ENCODE measurements at regions not wholly inside any gene's neighbourhood (a gene's known extent, or its start where the extent isn't known, plus 50 kb on each side); places are given as distances from the start of the nearest gene placed in this dataset.

- H2BK15ac ChIP-seq (ENCODE audit: low read length), result no peak overlapping the region
- H3K79me1 ChIP-seq (ENCODE audit: low read depth, low read length), result no peaks in the 10 kb centered on the region
- 0 out of 4 replicates have a peak, but pooled peaks cover 0 to 2% of the 10 kb centered on the region in 2 experiments for H3K9me3 ChIP-seq (ENCODE audit: insufficient read depth in 2 of 2, low read depth in 1 of 2, low read length in 1 of 2)
- CTCF ChIA-PET (ENCODE audit: partially characterized antibody), result no interaction called here
- H3K4ac ChIP-seq (replicated peaks; ENCODE audit: insufficient read length, low read depth, low read length), result no peak overlapping the region
- no peak overlapping the region for H2BK12ac ChIP-seq (ENCODE audit: low read depth, low read length)
- no peak overlapping the region for H3K18ac ChIP-seq (ENCODE audit: extremely low read depth, low read length)
- H3K4me2 ChIP-seq (ENCODE audit: insufficient read depth in 1 of 2, low read depth in 2 of 2, low read length in 2 of 2), result no peak overlapping the region
- no peak overlapping the region for H2BK20ac ChIP-seq (ENCODE audit: low read length)
- WGBS, 2 experiments (ENCODE audit: extremely low coverage in 1 of 2, insufficient coverage in 1 of 2, insufficient read length in 1 of 2, insufficient replicate concordance in 2 of 2, low coverage in 1 of 2, low lambda C conversion rate in 2 of 2, missing lambda C conversion rate in 1 of 2), result 85% methylated on average over 2 of the region's 2 CpGs; no CpG with 5 or more reads in 1 of the 2 experiments
- no peak overlapping the region for H2AK5ac ChIP-seq (ENCODE audit: low read depth, low read length)
- H4K8ac ChIP-seq (ENCODE audit: extremely low read depth, insufficient read depth, low read length), result no peak overlapping the region
- no peak overlapping the region for H4K91ac ChIP-seq (replicated peaks; ENCODE audit: insufficient read length, low read length)
- H3K79me2 ChIP-seq (ENCODE audit: control insufficient read depth in 1 of 2, insufficient read depth in 2 of 2, low read length in 2 of 2), result no peaks in the 10 kb centered on the region
- no peak for DNase-seq (ENCODE audit: low read depth in 1 of 2, low spot score in 2 of 2)
- H2AFZ ChIP-seq (ENCODE audit: low read length), result no peak overlapping the region
- no peaks in the 10 kb centered on the region for H3K27me3 ChIP-seq (replicated peaks in 1 of 4; ENCODE audit: control insufficient read depth in 3 of 4, extremely low read depth in 1 of 4, insufficient read depth in 3 of 4, low read length in 3 of 4)
- no peak overlapping the region for H4K5ac ChIP-seq (ENCODE audit: insufficient read length, low read depth, low read length)
- H3K23ac ChIP-seq (ENCODE audit: insufficient read length), result no peak overlapping the region
- no peak overlapping the region for H3K4me3 ChIP-seq (ENCODE audit: extremely low read depth in 1 of 4, insufficient read depth in 2 of 4, low read depth in 3 of 4, low read length in 4 of 4)
- no peaks in the 10 kb centered on the region for H3K36me3 ChIP-seq (ENCODE audit: control insufficient read depth in 2 of 4, insufficient read depth in 4 of 4, low read length in 3 of 4)
- no peak for FAIRE-seq
- H3K9ac ChIP-seq (replicated peaks in 1 of 4; ENCODE audit: extremely low read depth in 1 of 4, low read depth in 3 of 4, low read length in 3 of 4), result no peak overlapping the region
- H3K27ac ChIP-seq (ENCODE audit: low read depth, low read length), result no peak overlapping the region
- no peak overlapping the region for H3K56ac ChIP-seq (replicated peaks; ENCODE audit: insufficient read length, low read depth, low read length)
- TF ChIP-seq JUN (IDR thresholded peaks at IDR 0.05; ENCODE audit: low read depth, low read length), result no peak
- no peak for TF ChIP-seq SRF (IDR thresholded peaks at IDR 0.05; ENCODE audit: low read depth, low read length)
- no peak for TF ChIP-seq CBX5 (IDR thresholded peaks at IDR 0.05; ENCODE audit: low read depth, low read length)
- TF ChIP-seq SP1 (IDR thresholded peaks at IDR 0.05; ENCODE audit: low read depth, low read length), result no peak
- TF ChIP-seq RNF2 (IDR thresholded peaks at IDR 0.05; ENCODE audit: borderline replicate concordance, low read depth, low read length, missing control alignments, poor library complexity, severe bottlenecking), result no peak
- TF ChIP-seq HDAC6 (IDR thresholded peaks at IDR 0.05; ENCODE audit: low read depth, low read length), result no peak
- peaks cover 0 to under 1% (median 0%) of the 10 kb centered on the region in 4 experiments; a peak in 1 of 7 replicates for H3K4me1 ChIP-seq (replicated peaks in 1 of 4; ENCODE audit: control insufficient read depth in 3 of 4, insufficient read depth in 4 of 4, low read length in 3 of 4)
- POLR2A ChIA-PET (ENCODE audit: partially characterized antibody), result no interaction called here
- H4K20me1 ChIP-seq (replicated peaks in 1 of 2; ENCODE audit: control insufficient read depth in 1 of 2, insufficient read depth in 2 of 2, low read length in 2 of 2), result peaks cover 0 to 1% of the 10 kb centered on the region in 2 experiments
- no peak overlapping the region for H2BK120ac ChIP-seq (replicated peaks; ENCODE audit: low read depth, low read length)
- H2BK5ac ChIP-seq (ENCODE audit: low read depth, low read length), result no peak overlapping the region
- no peak overlapping the region for H3K14ac ChIP-seq (ENCODE audit: insufficient read length)
- H3K23me2 ChIP-seq (ENCODE audit: low read depth, low read length), result no peaks in the 10 kb centered on the region
These were observed 163.8 kb downstream of the CHRM3 start for GRCh38 chr1:239550178-239550577.

Measured in H1 (cell line).